ENCODE measurements at regions not wholly inside any gene's neighbourhood (a gene's known extent, or its start where the extent isn't known, plus 50 kb on each side); places are given as distances from the start of the nearest gene placed in this dataset.

GRCh38 chr2:147067136-147067535, 777.7 kb upstream of the ACVR2A start:
- DNase-seq (ENCODE audit: low read depth in 1 of 2, low spot score in 1 of 2) = no peak
- no peak overlapping the region for H3K4me3 ChIP-seq
- no peak for TF ChIP-seq CTCF (IDR thresholded peaks at IDR 0.05; ENCODE audit: low read depth, low read length)
- no peaks in the 10 kb centered on the region for H3K27me3 ChIP-seq
- no peaks in the 10 kb centered on the region for H3K4me1 ChIP-seq (ENCODE audit: low read depth)
- no peaks in the 10 kb centered on the region for H3K9me3 ChIP-seq (ENCODE audit: low read depth)
- H3K36me3 ChIP-seq = no peaks in the 10 kb centered on the region
- no peak overlapping the region for H3K27ac ChIP-seq

DNA sequence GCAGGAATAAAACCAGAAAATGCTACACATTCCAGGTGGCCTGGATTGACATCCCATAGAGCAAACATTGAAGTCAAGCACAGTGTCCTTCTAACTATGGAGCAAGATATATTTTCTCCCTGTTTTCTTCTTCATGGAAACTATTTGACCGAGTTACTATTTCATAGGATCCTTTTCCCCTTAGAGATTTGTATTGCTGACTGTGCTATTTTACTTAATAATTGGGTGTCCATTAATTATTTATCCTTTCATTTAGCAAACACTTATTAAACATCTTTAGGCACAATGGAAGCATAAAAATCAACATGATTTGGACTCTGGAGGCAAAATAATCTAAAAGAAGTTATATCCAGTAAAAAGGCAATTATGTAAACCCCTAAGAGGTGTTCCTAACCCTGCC, 782.8 kb upstream of the ACVR2A start:
- H3K27ac ChIP-seq = no peak overlapping the region
- H3K36me3 ChIP-seq = no peaks in the 10 kb centered on the region
- H3K4me3 ChIP-seq = no peak overlapping the region
- H3K27me3 ChIP-seq = no peaks in the 10 kb centered on the region
- H3K4me1 ChIP-seq (ENCODE audit: low read depth) = no peaks in the 10 kb centered on the region
- no peaks in the 10 kb centered on the region for H3K9me3 ChIP-seq (ENCODE audit: low read depth)
- no peak for TF ChIP-seq CTCF (IDR thresholded peaks at IDR 0.05; ENCODE audit: low read depth, low read length)
- no peak for DNase-seq (ENCODE audit: low read depth in 1 of 2, low spot score in 1 of 2)

GRCh38 chr2:147061269-147061668, 783.6 kb upstream of the ACVR2A start:
- Histone ChIP-seq H3K27me3 (no peaks in the 10 kb centered on the region), H3K4me3 (no peak overlapping the region), H3K9me3 (ENCODE audit: low read depth) (no peaks in the 10 kb centered on the region), H3K4me1 (ENCODE audit: low read depth) (no peaks in the 10 kb centered on the region), H3K36me3 (no peaks in the 10 kb centered on the region), H3K27ac (no peak overlapping the region)
- TF ChIP-seq CTCF (IDR thresholded peaks at IDR 0.05; ENCODE audit: low read depth, low read length) = no peak
- DNase-seq (ENCODE audit: low read depth in 1 of 2, low spot score in 1 of 2) = no peak

DNA sequence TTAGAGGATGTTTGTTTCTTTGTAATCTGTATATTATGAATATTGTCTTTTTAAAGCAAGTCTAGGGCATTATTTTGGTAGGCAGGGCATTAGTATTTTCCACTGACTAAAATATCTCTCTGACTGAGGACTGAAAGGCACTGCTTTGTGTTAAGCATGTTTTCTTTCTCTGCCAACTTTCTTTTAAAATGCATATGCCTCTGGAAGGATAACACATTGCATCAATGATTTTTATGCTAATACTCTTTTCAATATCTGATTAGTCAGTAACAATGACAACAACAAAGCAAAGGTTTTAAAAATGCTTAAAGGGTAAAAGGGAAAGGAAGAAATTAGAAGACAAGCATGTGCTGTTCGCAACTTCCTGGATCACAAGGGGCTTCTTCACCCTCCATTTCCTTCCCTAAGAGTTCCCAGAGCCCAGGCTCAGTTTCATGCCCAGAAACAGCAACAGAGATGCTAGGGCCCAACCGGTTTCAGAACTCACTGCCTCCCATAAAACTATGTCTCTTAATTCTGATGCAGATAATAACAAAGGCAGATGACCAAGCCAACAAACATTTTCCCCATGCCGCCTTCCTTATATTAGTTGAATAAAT, 786.8 kb upstream of the ACVR2A start:
- Histone ChIP-seq H3K9me3 (ENCODE audit: low read depth) (no peaks in the 10 kb centered on the region), H3K27ac (no peak overlapping the region)

DNA sequence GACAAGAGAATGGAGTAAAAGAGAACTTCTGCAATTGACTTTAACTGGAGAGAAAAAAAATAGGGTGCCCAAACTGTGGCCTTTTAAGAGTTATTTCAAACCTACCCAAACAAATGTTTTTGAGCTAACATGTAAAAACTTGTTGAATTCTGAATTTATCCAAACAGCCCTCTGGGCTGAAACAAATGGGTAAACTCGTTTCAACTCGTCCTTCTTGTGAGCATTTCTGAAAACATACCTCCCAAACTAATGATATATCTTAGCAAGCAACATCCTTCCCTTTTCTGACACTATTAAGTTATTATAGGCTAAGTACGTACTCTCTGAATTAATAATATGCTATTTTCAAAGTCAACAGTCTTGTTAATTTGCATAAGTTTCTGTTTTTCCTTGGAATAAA, 793.0 kb upstream of the ACVR2A start:
- Histone ChIP-seq H3K36me3 (no peaks in the 10 kb centered on the region), H3K27ac (no peak overlapping the region), H3K9me3 (ENCODE audit: low read depth) (no peaks in the 10 kb centered on the region), H3K4me1 (ENCODE audit: low read depth) (no peaks in the 10 kb centered on the region), H3K27me3 (no peaks in the 10 kb centered on the region), H3K4me3 (no peak overlapping the region)
- TF ChIP-seq CTCF (IDR thresholded peaks at IDR 0.05; ENCODE audit: low read depth, low read length) = no peak
- no peak for DNase-seq (ENCODE audit: low read depth in 1 of 2, low spot score in 1 of 2)

More for the DNA sequence above, 786.8 kb upstream of the ACVR2A start:
- Histone ChIP-seq H3K4me1 (ENCODE audit: low read depth) (no peaks in the 10 kb centered on the region), H3K27me3 (no peaks in the 10 kb centered on the region), H3K36me3 (no peaks in the 10 kb centered on the region), H3K4me3 (no peak overlapping the region)
- DNase-seq (ENCODE audit: low read depth in 1 of 2, low spot score in 1 of 2) = no peak
- TF ChIP-seq CTCF (IDR thresholded peaks at IDR 0.05; ENCODE audit: low read depth, low read length) = no peak

DNA sequence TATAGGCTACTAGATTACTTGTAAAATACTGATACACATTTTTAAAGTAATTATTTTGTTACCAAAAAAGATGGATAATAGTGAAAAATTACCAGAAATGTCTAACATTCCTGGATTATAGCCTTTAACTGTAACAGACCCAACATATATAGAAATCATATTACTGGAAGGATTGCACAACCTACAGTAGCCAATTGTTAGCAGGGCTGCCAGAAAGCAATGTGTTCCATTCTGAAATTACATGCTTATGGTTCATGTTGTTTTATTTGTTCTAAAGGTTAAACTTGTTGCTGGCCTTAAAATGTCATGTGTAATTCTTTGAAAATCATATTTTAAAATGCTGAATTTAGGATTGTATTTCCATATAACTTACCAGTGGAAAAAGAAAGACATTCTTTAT, 793.6 kb upstream of the ACVR2A start:
- Histone ChIP-seq H3K36me3 (no peaks in the 10 kb centered on the region), H3K4me3 (no peak overlapping the region), H3K4me1 (ENCODE audit: low read depth) (no peaks in the 10 kb centered on the region), H3K27ac (no peak overlapping the region), H3K9me3 (ENCODE audit: low read depth) (no peaks in the 10 kb centered on the region), H3K27me3 (no peaks in the 10 kb centered on the region)
- no peak for TF ChIP-seq CTCF (IDR thresholded peaks at IDR 0.05; ENCODE audit: low read depth, low read length)
- peak in 1 of 2 donors; percentile 69 for DNase-seq (ENCODE audit: low read depth in 1 of 2, low spot score in 1 of 2)
